HG03457 (cell line): ENCODE measurements at regions not wholly inside any gene's neighbourhood (a gene's known extent, or its start where the extent isn't known, plus 50 kb on each side); places are given as distances from the start of the nearest gene placed in this dataset.

ENCODE experiments used
- ATAC-seq: cut with Tn5 transposase; IDR thresholded peaks from one replicate; pipeline ENCODE4 v1.9.1; 2021; ENCODE audit warnings: moderate number of reproducible peaks; ENCODE audit not compliant: unreplicated experiment

- no peak for ATAC-seq
These were observed 284.1 kb upstream of the CLINT1 start for GRCh38 chr5:158143081-158143480.

- no peak for ATAC-seq
These were observed 283.2 kb upstream of the CLINT1 start for GRCh38 chr5:158142156-158142555.

- no peak for ATAC-seq
These were observed 281.3 kb upstream of the CLINT1 start for GRCh38 chr5:158140120-158140731.

DNA sequence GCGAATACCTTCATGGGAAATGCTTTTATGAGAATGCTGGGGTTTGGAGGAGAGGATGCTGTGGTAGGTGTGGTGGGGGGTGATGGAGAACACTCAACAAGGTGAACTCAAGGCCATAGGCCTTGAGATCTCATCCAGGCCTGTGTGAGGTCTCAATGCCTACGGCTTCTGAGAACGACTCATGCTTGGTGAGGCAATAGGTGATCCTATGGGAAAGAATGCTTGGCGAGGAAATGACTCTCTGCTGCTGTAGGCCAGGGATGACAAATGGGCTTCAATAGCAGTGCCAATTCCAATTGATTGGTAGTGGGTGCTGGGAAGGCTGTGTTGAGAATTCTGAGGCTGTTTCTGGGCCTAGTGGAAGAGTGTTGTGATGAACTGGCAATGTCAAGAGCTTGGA is 280.2 kb upstream of the CLINT1 start:
- ATAC-seq, result no peak

DNA sequence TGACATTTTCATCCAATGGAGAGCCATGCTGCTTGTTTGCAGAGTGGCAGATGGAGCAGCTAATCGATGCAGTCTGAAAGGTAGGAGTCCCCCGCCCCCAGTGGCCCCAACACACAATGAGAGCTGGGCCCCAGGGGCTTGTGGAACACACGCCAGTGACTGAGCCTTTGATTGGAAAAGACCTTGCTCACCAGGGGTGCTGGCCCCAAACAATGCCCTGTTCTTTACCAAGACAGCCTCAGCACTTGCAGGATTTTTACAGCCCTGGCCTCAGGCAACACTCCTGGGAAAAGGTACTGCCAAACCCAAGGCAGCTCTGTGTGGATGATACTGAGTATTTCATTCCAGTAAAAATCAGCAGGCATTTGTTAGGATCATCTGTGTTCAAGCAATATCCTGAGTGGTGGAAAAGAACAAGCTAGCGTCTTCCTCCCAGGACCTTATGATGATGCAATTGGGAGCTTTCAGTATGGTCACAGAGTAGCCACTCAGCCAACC is 276.8 kb upstream of the CLINT1 start:
- ATAC-seq, result no peak

DNA sequence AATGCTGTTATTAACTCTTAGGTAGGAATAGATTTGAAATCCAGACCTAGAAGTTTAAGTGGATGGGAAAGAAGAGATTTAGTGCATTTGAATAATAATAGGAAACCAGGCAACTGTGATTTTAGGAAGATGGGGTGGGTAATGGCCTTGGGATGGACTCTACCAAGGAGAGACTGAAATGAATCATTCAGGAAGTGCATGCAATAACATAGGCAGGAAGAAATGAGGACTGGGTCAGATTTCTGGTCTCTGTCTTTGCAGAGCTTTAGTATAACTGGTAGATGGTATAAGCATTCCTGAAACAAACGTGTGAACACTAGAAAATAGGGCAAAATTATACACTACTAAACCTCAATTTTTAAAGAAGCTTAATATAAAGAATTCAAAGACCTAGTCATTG is 274.4 kb upstream of the CLINT1 start:
- no peak for ATAC-seq

GRCh38 chr5:158127536-158127935 is 268.6 kb upstream of the CLINT1 start:
- ATAC-seq, result no peak

DNA sequence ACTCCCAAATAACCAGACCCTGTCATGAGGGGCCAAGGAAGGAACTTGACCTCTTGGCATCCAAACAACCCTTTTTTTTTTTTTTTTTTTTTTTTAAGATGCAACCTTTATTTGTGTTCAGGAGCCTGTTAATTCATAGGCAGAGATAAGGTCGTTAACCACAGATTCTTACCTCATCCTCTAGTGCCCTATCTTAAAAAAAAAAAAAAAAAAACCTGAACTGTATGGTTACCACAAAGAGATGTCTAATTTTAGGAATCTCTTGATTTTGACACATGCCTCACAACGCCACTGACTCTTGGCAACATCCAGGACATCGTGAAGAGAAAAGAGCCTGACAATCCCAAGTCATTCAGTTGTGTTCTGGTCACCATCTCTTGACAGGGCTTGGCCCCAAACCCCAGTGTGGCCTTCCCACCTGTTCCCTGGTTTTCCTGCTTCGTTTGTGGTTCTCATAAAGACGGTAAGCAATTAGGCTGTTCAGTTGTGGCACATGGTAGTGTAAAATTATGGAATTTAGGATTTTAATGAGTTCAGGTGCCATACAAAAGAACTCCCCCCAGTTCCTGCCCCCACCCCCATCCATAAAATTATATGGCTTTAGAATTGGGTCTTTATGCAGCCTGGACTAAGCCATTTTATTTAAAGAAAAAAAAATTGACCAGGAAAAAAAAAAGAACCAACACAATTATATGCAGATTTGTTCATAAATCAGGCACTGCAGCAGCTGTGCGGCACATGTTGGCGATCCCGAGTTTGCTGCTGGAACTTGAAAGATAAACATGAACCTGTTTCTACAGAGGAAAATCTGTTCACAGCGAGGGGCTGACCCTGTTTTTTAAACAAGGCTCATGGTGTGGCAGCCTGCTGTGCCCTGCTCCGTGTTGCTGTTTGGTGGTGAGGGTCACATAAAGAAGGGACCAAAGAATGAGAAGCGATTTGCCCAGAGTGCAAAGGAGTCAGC is 267.8 kb upstream of the CLINT1 start:
- no peak for ATAC-seq

DNA sequence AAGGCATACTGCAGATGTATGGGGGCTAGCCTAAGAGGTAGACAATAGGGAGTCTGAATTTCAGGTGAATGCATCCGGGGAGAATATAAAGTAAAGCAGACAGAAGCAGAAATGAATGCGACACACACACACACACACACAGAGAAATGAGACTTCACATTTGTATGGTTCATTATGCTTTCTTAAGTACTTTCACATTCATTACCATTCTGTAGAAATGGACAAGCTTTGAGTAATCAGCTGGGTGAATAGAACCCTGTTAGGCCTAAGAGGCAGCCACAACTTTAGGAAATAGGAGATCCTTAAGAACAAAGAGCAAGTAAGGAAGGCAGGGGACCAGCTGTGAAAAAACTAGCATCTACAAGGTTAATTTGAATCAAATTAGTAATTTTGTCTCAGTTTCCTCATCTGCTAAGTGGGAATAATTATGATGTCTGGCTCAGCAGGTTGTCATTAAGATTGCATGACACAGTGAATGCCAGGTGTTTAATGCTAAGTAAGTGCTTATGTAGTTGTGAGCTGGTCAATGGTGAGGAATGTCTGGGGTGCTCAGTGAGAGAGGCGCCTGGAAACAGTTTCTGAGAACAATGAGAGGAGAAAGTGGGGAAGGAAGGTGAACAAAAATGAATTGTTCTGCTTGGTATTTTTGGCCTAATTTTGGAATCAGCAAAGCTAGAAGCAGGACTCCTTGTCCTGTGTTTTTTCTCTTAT is 265.8 kb upstream of the CLINT1 start:
- no peak for ATAC-seq

GRCh38 chr5:158123595-158123994 is 264.6 kb upstream of the CLINT1 start:
- no peak for ATAC-seq

DNA sequence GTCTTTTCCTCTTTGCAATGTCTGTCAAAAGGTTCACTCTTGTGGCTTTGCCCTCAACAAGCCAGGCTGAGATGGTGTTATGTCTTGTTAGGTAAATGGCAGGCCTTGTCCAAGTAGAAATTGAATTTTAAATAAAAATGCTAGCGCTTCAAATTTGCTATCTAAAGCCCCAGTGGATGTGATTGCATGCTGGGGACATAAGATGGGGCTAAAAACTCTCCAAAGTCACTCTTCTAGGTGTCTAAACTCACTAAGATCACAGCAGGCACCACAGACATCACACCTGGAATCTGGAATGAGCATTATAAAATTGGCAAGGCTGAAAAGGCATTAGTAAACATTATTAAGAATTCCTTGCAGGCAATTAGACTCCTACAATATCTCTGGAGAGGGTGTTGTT is 262.7 kb upstream of the CLINT1 start:
- ATAC-seq, result no peak

DNA sequence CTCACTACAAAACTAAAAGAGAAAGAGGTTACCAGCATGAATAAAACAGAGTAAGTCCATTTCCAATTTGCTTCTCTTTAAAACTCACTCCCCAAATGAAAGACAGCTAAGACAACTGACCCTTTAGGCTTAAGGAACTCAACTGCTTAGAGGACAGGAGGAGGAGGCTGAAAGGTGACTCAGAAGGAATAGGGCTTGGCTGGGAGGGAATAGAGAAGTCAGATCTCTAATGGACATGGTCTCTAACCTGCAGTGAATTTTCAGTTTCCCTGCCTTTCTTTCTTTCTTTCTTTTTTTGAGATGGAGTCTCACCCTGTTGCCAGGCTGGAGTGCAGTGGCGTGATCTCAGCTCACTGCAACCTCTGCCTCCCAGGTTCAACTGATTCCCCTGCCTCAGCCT is 261.8 kb upstream of the CLINT1 start:
- no peak for ATAC-seq

DNA sequence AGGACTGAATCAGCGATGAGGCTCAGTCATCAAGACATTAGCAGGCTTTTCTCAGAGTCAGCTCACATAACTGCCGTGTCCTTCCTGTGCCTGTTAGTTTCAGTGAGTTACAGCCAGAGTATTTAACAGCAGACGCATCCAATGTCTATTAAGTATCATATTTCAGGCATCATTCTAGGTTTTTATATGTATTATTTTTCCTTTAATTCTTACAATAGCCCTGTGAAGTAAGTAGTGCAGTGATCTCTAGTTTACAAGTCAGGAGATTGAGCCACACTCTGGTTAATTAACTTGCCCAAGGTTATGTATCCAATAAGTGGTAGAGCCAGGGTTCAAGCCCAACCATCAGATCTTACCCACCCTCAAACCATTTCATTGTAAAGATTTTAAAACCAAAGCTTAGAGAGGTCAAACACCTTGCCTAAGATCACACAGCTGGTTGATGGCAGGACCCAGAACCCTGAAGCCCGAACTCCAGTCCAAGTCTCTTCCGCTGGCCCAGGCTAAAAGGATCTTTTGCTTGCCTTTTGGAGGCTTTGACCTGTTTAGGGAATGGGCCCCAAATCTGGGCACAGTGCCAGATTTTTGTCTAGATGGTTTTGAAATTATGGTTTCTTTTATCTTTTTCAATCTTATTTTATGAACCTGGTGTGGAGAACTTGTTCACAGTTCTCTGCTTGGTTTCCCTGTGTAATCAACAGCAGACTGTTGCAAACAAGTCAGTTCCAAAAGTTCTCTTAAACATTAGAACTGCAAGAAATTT is 261.2 kb upstream of the CLINT1 start:
- ATAC-seq, result no peak

DNA sequence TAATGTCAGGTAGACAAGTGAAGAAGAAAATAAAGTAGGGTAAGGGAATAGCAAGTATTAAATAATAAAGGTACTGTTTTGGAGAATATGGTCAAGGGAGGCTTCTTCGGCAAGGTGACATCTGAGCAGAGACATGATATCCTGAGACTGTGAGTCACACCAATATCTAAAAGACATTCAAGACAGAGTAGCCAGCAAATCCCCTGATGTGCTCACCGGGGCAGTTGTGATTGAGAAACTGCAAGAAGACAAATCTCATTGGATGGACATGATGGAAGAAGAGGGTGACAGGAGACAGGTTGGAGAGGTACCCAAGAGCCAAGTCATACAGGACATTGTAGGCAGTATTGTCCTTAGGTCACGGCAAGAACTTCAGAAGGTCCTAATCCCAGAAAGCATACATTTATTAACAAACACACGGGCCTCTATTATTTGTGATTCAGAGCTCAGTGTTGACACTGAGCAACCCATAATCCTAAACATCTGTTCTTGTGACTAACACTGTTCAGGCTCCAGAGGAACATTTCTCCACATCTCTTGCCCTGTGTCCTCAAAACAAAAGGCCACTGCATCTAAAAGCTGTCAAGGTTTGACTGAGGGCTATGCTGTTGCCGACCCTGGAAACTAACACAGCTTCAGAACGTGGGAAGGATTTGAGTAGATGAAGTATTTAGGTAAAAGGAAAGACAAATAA is 258.7 kb upstream of the CLINT1 start:
- no peak for ATAC-seq

GRCh38 chr5:158116965-158117364 is 258.0 kb upstream of the CLINT1 start:
- ATAC-seq, result no peak

- ATAC-seq, result no peak
These were observed 256.5 kb upstream of the CLINT1 start for GRCh38 chr5:158115468-158115867.

DNA sequence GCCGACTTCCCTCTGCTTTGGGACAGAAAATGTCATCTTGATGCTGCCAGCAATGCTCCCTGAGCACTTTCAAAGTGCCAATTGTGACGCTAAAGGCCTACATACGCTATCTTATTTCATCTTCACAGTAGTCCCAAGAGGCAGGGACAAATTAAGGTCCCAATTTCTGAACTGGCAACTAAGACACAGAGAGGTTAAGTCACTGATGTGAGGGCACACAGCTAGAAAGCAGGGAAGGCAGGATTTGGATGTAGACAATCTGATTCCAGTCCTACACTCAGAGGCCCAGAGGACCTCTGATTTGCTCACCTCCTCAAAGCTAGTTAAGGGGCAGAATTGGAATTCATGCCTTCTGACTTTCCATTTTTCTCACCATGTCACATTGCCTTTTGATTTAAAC is 249.2 kb upstream of the CLINT1 start:
- ATAC-seq, result no peak

DNA sequence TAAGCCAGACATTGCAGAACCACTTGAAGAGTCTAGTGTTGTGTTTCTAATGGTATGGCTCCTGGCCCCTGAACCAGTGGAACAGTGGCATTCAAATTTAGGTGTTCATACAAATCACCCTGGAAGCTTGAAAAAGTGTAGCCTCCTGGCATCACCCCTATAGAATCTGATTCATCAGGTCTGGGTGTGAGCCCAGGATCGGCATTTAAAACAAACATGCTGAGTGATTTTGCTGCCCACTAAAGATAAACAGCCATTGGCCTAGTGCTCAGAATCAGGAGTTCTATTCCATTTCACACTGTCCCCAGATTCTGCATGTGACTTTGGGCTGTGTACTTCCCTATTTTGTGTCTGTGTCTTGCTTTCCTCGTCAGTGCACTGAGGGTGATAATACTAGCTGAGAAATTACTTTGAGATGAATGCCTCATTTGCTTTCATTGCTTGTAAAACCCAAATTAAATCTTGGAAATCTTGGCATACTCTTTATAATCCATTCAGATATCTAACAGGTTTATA is 241.5 kb upstream of the CLINT1 start:
- ATAC-seq, result no peak

DNA sequence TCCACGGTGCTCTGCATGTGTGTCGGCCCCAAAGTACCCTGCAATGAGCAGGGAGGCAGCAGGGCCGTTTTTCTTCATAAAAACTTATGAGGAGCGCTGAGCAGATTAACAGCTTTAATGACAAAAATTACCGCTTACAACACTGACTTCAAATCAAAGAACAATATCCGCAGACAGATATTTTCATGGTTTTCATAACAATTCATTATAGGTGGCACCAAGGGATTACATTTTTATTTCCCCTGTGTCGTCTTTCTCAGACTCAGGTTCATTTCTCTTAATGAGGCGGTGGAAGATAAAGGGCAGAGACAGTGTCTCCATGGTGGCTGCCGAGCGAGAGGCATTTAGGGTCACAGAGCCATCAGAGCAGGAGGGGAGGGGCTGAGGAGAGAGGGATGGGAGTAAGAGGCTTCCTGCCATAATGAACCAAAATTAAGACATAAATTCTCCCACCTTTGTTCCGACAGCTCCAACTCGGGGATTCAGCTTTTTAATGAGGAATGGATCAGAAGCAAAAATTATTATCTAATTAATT is 240.7 kb upstream of the CLINT1 start:
- ATAC-seq, result no peak

GRCh38 chr5:158096835-158097234 is 237.9 kb upstream of the CLINT1 start:
- no peak for ATAC-seq
